CD8-positive, alpha-beta memory T cell (primary cell): ENCODE measurements at regions not wholly inside any gene's neighbourhood (a gene's known extent, or its start where the extent isn't known, plus 50 kb on each side); places are given as distances from the start of the nearest gene placed in this dataset.

Source experiments
- CTCF ChIA-PET: fragments of 350-600 bp; sonication (Branson Sonifier 250); formaldehyde crosslinking; loops from one replicate; lab custom pipeline; 2021; ENCODE audit warnings: antibody characterized with exemption; lab: Charles Lee
- POLR2A ChIA-PET: fragments of 350-600 bp; sonication (Branson Sonifier 250); formaldehyde crosslinking; loops from one replicate; lab custom pipeline; 2021; ENCODE audit warnings: antibody characterized with exemption; lab: Charles Lee
- DNase-seq, 5 donors: peaks; one replicate each; pipeline versions ENCODE4 v3.0.0 to v3.0.0-alpha.2; 2020 to 2022; ENCODE audit warnings: mixed read lengths in 1 of 5
- H3K27ac ChIP-seq: one replicate; pipeline ENCODE4 v1.7.0; 2013; ENCODE audit warnings: low read depth, mild to moderate bottlenecking, low read length, moderate library complexity
- H3K27me3 ChIP-seq: 2 replicates; pipeline ENCODE4 v1.7.0; 2013; ENCODE audit warnings: low read length, mild to moderate bottlenecking; ENCODE audit not compliant: insufficient read depth, poor library complexity, severe bottlenecking
- H3K36me3 ChIP-seq: 2 replicates; pipeline ENCODE4 v1.7.0; 2013; ENCODE audit warnings: mild to moderate bottlenecking, low read length, moderate library complexity; ENCODE audit not compliant: insufficient read depth
- H3K4me1 ChIP-seq: 2 replicates; pipeline ENCODE4 v1.7.0; 2013; ENCODE audit warnings: mild to moderate bottlenecking, low read length, moderate library complexity; ENCODE audit not compliant: insufficient read depth
- H3K4me3 ChIP-seq: 2 replicates; pipeline ENCODE4 v1.7.0; 2013; ENCODE audit warnings: mild to moderate bottlenecking, low read length
- H3K9me3 ChIP-seq: 2 replicates; pipeline ENCODE4 v1.7.0; 2013; ENCODE audit warnings: mild to moderate bottlenecking, low read length
- H3K27ac Mint-ChIP-seq, 8 donors: one replicate each; pipeline ENCODE4 v1.8.0; 2020 to 2021; ENCODE audit warnings: mixed read lengths in 8 of 8, mild to moderate bottlenecking in 6 of 8, inconsistent platforms in 3 of 8, moderate library complexity in 3 of 8
- H3K27me3 Mint-ChIP-seq, 2 donors: one replicate each; pipeline ENCODE4 v1.8.0; 2020 to 2021; ENCODE audit warnings: mixed read lengths in 2 of 2, mild to moderate bottlenecking in 1 of 2, moderate library complexity in 1 of 2
- H3K36me3 Mint-ChIP-seq, 3 donors: one replicate each; pipeline ENCODE4 v1.8.0; 2020 to 2021; ENCODE audit warnings: mixed read lengths in 3 of 3, inconsistent platforms in 1 of 3, mild to moderate bottlenecking in 1 of 3
- H3K4me1 Mint-ChIP-seq, 3 donors: one replicate each; pipeline ENCODE4 v1.8.0; 2020 to 2021; ENCODE audit warnings: mixed read lengths in 3 of 3, inconsistent platforms in 1 of 3, mild to moderate bottlenecking in 1 of 3
- H3K4me3 Mint-ChIP-seq, 7 donors: one replicate each; pipeline ENCODE4 v1.8.0; 2020 to 2021; ENCODE audit warnings: mixed read lengths in 7 of 7, mild to moderate bottlenecking in 6 of 7, moderate library complexity in 4 of 7, inconsistent platforms in 2 of 7
- H3K9me3 Mint-ChIP-seq, 5 donors: one replicate each; pipeline ENCODE4 v1.8.0; 2020 to 2022; ENCODE audit warnings: mixed read lengths in 5 of 5, mild to moderate bottlenecking in 3 of 5, moderate library complexity in 2 of 5, inconsistent platforms in 1 of 5

DNA sequence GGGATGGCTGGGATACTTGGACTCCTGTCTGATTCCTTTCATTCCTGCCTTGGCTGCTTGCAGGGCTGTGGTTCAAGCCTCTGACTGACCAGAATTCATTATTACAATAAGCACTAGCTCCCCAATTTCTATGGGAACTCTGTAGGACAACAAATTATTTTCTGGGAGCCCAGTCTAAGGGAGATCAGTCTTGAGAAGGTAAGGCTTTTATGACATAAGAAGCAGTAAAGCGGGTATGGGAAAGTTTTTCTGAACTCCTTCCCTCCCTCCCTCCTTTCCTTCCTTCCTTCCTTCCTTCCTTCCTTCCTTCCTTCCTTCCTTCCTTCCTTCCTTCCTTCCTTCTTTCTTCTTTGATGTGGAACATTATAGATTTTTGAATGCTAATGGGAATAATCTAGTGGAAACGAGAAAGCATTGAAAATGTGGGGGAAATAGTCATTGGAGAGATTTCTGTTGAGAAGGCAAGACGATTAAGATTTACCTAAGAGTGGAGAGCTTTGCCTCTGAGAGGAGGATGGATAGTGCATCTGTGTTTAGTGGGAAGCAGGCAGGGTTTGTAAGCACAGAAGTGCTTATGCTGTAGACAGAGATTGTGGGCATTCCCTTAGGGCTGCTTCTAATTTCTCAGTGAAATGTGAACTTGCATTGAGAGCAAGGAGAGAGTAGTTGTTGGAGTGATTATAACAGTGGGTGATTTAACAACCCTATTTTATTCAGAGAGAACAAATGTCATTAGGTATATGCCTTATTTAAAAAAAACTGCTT lies 201.5 kb downstream of the DNAJB9 start:
- ChIA-PET CTCF (no interaction called here), POLR2A (no interaction called here)
- no peaks in the 10 kb centered on the region for H3K4me1 ChIP-seq
- no peaks in the 10 kb centered on the region for H3K9me3 ChIP-seq
- H3K4me3 ChIP-seq = no peak overlapping the region
- Mint-ChIP-seq H3K4me1 (no peaks in the 10 kb centered on the region), H3K27ac (no peak overlapping the region), H3K9me3 (no peaks in the 10 kb centered on the region), H3K27me3 (no peaks in the 10 kb centered on the region), H3K36me3 (no peaks in the 10 kb centered on the region), H3K4me3 (no peak overlapping the region)
- H3K36me3 ChIP-seq = no peaks in the 10 kb centered on the region
- DNase-seq = no peak
- no peaks in the 10 kb centered on the region for H3K27me3 ChIP-seq
- no peak overlapping the region for H3K27ac ChIP-seq

DNA sequence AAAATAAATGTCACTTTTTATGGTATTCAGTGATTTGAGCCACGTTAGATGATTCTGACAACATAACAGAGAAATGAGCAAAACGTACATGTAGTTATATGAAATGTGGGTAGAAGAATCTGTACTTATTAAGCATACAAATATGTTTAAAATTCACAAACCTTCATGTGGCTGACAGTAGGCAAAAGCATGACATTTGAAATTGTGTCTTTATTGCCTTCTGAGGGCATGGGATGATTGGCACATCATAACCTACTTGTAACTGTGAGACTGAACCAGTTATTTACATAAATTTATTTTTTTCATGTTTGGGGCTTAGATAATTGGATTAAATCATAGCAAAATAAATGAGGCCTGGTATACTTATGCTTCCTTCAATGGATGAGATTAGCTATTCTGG lies 202.2 kb downstream of the DNAJB9 start:
- no peaks in the 10 kb centered on the region for H3K4me1 Mint-ChIP-seq
- H3K27me3 ChIP-seq = no peaks in the 10 kb centered on the region
- H3K27ac ChIP-seq = no peak overlapping the region
- H3K36me3 ChIP-seq = no peaks in the 10 kb centered on the region
- no peaks in the 10 kb centered on the region for H3K9me3 ChIP-seq
- H3K4me3 Mint-ChIP-seq = no peak overlapping the region
- H3K4me3 ChIP-seq = no peak overlapping the region
- H3K27me3 Mint-ChIP-seq = no peaks in the 10 kb centered on the region
- no peaks in the 10 kb centered on the region for H3K4me1 ChIP-seq
- no peak for DNase-seq
- CTCF ChIA-PET = no interaction called here
- POLR2A ChIA-PET = no interaction called here
- no peaks in the 10 kb centered on the region for H3K9me3 Mint-ChIP-seq
- no peaks in the 10 kb centered on the region for H3K36me3 Mint-ChIP-seq
- H3K27ac Mint-ChIP-seq = no peak overlapping the region

DNA sequence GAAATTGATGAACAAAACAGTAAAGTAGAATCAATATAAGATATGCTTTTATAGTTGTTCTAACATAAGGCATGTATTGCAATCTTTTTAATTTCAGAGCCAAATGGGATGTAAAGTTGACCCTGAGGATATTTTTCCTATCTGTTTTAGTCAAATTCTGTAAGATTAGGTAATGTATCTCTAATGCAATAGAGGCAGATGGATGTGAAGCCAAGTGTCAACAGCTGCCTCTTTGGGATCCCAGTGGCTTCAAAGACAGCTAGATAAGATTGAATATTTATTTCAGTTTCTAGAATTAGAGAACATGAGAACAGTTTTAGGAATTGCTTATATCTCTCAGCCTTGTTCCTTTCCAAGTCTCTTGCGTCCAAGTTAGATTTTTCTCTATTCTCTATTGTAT lies 208.3 kb downstream of the DNAJB9 start:
- Histone ChIP-seq H3K4me1 (no peaks in the 10 kb centered on the region), H3K9me3 (no peaks in the 10 kb centered on the region), H3K4me3 (no peak overlapping the region), H3K27me3 (no peaks in the 10 kb centered on the region), H3K36me3 (no peaks in the 10 kb centered on the region), H3K27ac (no peak overlapping the region)
- H3K4me1 Mint-ChIP-seq = no peaks in the 10 kb centered on the region
- ChIA-PET POLR2A (no interaction called here), CTCF (no interaction called here)
- H3K27ac Mint-ChIP-seq = no peak overlapping the region
- no peaks in the 10 kb centered on the region for H3K36me3 Mint-ChIP-seq
- DNase-seq = no peak
- H3K9me3 Mint-ChIP-seq = no peaks in the 10 kb centered on the region
- no peak overlapping the region for H3K4me3 Mint-ChIP-seq
- no peaks in the 10 kb centered on the region for H3K27me3 Mint-ChIP-seq

DNA sequence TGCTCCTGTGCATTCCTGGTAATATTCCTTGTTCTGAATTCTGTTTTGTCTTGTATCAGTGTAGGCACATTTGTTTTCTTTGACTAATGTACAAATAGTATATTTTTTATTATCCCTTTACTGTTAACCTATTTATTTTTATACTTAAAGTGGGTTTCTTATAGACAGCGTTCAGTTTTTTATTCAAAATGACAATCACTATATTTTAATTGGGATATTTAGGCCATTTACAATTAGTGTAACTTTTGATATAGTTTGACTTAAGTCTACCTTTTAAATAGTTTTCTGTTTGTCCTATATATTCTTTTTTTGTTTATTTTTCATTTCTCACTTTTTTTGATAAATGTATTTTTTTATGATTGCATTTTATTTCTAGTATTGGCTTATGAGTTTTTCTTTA lies 219.8 kb downstream of the DNAJB9 start:
- no peaks in the 10 kb centered on the region for H3K36me3 Mint-ChIP-seq
- peaks cover 0 to 8% (median 4%) of the 10 kb centered on the region in 5 donors for H3K9me3 Mint-ChIP-seq
- no peaks in the 10 kb centered on the region for H3K27me3 ChIP-seq
- H3K4me3 ChIP-seq = no peak overlapping the region
- no peaks in the 10 kb centered on the region for H3K4me1 ChIP-seq
- no peak overlapping the region for H3K4me3 Mint-ChIP-seq
- no peak overlapping the region for H3K27ac ChIP-seq
- no peak overlapping the region for H3K27ac Mint-ChIP-seq
- peaks cover 0 to 1% of the 10 kb centered on the region in 2 donors for H3K27me3 Mint-ChIP-seq
- no peak for DNase-seq
- no peaks in the 10 kb centered on the region for H3K9me3 ChIP-seq
- no peaks in the 10 kb centered on the region for H3K36me3 ChIP-seq
- CTCF ChIA-PET = no interaction called here
- POLR2A ChIA-PET = no interaction called here
- no peaks in the 10 kb centered on the region for H3K4me1 Mint-ChIP-seq

DNA sequence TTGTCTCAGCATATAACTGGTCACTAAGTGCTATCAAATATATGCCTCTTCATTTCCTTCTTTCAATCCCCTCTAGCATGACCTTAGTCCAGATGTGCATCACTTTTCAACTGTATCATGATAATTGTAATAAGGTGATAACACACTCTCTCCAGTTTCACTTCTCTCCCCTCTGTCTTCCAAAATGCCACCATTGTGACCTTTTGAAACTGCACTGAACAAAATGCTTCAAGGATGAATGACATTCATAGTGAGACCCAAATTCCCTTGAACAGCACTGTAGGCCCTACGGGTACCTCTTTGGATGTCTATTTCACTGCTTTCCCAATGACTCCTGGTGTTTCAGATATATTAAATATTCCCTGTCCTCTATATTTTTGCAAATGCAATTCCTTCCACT lies 224.8 kb downstream of the DNAJB9 start:
- no peak overlapping the region for H3K4me3 Mint-ChIP-seq
- H3K9me3 Mint-ChIP-seq = peaks cover 0 to 11% (median 4%) of the 10 kb centered on the region in 5 donors
- CTCF ChIA-PET = no interaction called here
- H3K36me3 Mint-ChIP-seq = no peaks in the 10 kb centered on the region
- POLR2A ChIA-PET = no interaction called here
- no peaks in the 10 kb centered on the region for H3K4me1 ChIP-seq
- DNase-seq = no peak
- no peaks in the 10 kb centered on the region for H3K36me3 ChIP-seq
- H3K27me3 ChIP-seq = no peaks in the 10 kb centered on the region
- H3K9me3 ChIP-seq = no peaks in the 10 kb centered on the region
- H3K4me3 ChIP-seq = no peak overlapping the region
- H3K27ac Mint-ChIP-seq = no peak overlapping the region
- no peaks in the 10 kb centered on the region for H3K4me1 Mint-ChIP-seq
- H3K27me3 Mint-ChIP-seq = peaks cover 0 to 1% of the 10 kb centered on the region in 2 donors
- H3K27ac ChIP-seq = no peak overlapping the region

DNA sequence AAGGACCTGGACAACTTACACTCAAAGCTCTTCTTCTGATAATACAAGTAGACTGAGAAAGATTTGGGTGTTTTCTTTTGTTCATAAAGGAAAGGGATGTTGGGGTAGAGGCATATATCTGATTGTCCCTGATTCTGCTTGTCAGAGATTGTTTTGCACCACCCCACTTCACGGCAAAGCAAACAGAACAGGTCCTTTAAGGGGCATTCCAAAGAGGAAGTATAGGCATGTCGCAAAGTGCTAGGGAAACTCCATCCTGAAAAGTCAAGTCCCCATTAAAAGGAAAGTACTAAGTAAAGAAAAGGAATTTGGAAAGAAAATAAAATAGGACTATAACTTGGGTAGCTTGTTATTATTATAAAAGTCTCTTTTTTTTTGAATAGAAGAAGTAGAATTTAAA lies 233.0 kb downstream of the DNAJB9 start:
- Mint-ChIP-seq H3K27me3 (peaks cover 0 to 2% of the 10 kb centered on the region in 2 donors), H3K4me3 (no peak overlapping the region), H3K36me3 (no peaks in the 10 kb centered on the region), H3K27ac (no peak overlapping the region), H3K4me1 (no peaks in the 10 kb centered on the region), H3K9me3 (peaks cover 0 to 8% (median 5%) of the 10 kb centered on the region in 5 donors)
- no peaks in the 10 kb centered on the region for H3K27me3 ChIP-seq
- H3K36me3 ChIP-seq = no peaks in the 10 kb centered on the region
- no peak for DNase-seq
- POLR2A ChIA-PET = no interaction called here
- no peaks in the 10 kb centered on the region for H3K4me1 ChIP-seq
- H3K9me3 ChIP-seq = no peaks in the 10 kb centered on the region
- H3K27ac ChIP-seq = no peak overlapping the region
- CTCF ChIA-PET = no interaction called here
- no peak overlapping the region for H3K4me3 ChIP-seq

DNA sequence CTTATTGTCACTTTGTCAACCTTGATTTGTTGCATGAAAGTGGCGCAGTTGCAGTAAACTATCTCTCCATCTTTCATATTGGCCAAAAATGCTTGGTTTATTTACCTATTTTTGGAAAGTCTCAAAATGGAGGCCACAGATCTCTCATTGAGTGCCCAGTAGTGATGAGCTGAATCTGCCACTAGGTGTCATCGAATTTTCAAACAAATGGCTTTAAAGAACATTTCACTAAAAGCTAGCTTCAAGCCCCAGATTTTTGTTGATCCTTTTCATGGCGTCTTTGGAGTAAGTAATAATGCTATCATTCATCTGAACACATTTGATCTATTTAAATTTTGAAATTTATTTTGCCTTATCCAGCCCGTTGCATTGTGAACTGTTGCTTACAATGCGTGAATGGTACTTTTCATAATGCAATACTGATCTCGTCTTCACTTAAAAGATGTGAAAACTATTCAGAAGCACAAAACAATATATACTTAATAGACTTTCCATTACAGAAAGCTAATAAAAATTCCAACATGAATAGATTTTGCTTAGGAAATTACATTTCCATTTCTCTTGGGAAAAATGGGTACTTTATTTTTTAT lies 236.2 kb downstream of the DNAJB9 start:
- CTCF ChIA-PET = no interaction called here

DNA sequence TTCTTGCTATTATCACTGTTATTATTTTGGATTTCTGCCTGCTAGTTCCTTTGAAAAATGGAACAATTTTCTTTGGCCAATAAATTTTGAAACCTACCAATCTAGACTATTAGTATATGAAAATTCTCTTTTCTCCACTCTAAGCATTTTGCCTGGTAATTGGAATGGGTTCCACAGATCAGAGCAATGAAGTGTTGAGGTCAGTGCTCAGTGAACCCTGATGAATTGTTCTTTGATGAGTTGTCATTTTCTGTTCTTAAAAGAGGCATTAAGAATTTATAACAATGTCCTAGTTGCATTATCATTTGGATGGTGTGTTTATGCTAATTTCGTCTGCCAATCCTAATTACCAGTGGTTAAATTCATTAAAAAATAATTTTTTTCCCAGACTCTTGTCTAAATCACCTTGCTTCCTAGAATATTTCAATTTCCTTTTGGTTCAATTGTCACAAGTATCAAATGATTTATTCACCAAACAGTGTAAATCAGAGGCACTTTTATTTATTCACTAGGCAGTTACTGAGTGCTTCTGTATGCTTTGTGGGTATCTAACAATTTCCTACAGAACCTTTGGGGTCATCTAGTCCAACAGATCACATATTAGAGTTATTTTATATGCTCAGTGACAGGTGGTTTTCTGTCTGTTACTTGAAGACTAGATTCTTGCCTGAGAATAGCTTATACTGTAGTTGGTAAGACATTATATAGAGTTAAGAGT lies 239.0 kb downstream of the DNAJB9 start:
- no peak for DNase-seq

More for the DNA sequence above, 236.2 kb downstream of the DNAJB9 start:
- no peak for DNase-seq
- Histone ChIP-seq H3K9me3 (no peaks in the 10 kb centered on the region), H3K4me3 (no peak overlapping the region), H3K27me3 (no peaks in the 10 kb centered on the region), H3K4me1 (no peaks in the 10 kb centered on the region), H3K27ac (no peak overlapping the region), H3K36me3 (no peaks in the 10 kb centered on the region)
- Mint-ChIP-seq H3K4me3 (no peak overlapping the region), H3K9me3 (peaks cover 0 to 8% (median 5%) of the 10 kb centered on the region in 5 donors), H3K27ac (no peak overlapping the region), H3K27me3 (peaks cover 0 to 2% of the 10 kb centered on the region in 2 donors), H3K4me1 (no peaks in the 10 kb centered on the region), H3K36me3 (no peaks in the 10 kb centered on the region)
- POLR2A ChIA-PET = no interaction called here

More for the DNA sequence above, 239.0 kb downstream of the DNAJB9 start:
- H3K36me3 Mint-ChIP-seq = no peaks in the 10 kb centered on the region
- no peak overlapping the region for H3K27ac ChIP-seq
- H3K27me3 Mint-ChIP-seq = peaks cover 0 to 2% of the 10 kb centered on the region in 2 donors
- ChIA-PET POLR2A (no interaction called here), CTCF (no interaction called here)
- H3K27ac Mint-ChIP-seq = no peak overlapping the region
- H3K4me1 Mint-ChIP-seq = no peaks in the 10 kb centered on the region
- H3K27me3 ChIP-seq = no peaks in the 10 kb centered on the region
- no peaks in the 10 kb centered on the region for H3K4me1 ChIP-seq
- peaks cover 0 to 6% (median 0%) of the 10 kb centered on the region in 5 donors for H3K9me3 Mint-ChIP-seq
- no peak overlapping the region for H3K4me3 Mint-ChIP-seq
- H3K4me3 ChIP-seq = no peak overlapping the region
- no peaks in the 10 kb centered on the region for H3K36me3 ChIP-seq
- H3K9me3 ChIP-seq = no peaks in the 10 kb centered on the region
